GM10266 (cell line): ENCODE measurements at regions not wholly inside any gene's neighbourhood (a gene's known extent, or its start where the extent isn't known, plus 50 kb on each side); places are given as distances from the start of the nearest gene placed in this dataset.
A peak's percentile ranks its signal among the peaks of the same experiment; 100 is the strongest.

ENCODE experiments used
- DNase-seq: peaks from one replicate; pipeline ENCODE4 v3.0.0; 2012; ENCODE audit errors: extremely low spot score
- CTCF ChIP-seq: IDR thresholded peaks from 2 replicates; pipeline ENCODE4 v1.5.1; 2012; ENCODE audit warnings: mild to moderate bottlenecking, low read depth; ENCODE audit not compliant: control insufficient read depth, insufficient read depth; ENCODE audit errors: missing control alignments

- TF ChIP-seq CTCF, result no peak
Measured at GRCh38 chr13:50198508-50198907, 183.3 kb downstream of the KCNRG start.

DNA sequence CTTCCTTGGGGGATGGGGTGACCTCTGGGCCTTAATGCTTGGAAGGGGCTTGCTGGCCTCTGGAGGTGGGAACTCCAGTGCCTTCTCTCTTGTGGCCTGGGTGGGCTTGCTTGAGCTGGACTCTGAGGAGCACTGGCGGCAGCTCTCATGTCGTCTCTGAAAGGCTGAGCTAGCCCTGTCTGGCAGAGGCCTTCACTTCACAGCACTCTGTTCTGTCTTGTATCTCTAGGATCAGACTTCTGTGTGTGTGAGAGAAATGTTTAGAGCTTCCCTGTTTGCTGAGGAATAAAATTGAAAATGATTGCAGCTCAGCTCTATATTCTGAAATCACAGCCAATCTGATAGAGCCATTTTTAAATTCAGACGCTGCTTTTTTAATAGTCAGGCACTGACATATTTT is 185.3 kb downstream of the KCNRG start:
- no peak for DNase-seq
- TF ChIP-seq CTCF, result no peak

More at GRCh38 chr13:50198508-50198907, 183.3 kb downstream of the KCNRG start:
- DNase-seq, result no peak

GRCh38 chr13:50200988-50201387 is 185.7 kb downstream of the KCNRG start:
- DNase-seq, result no peak
- no peak for TF ChIP-seq CTCF

- no peak for DNase-seq
- TF ChIP-seq CTCF, result no peak
Measured at GRCh38 chr13:50202485-50202884, 187.2 kb downstream of the KCNRG start.

DNA sequence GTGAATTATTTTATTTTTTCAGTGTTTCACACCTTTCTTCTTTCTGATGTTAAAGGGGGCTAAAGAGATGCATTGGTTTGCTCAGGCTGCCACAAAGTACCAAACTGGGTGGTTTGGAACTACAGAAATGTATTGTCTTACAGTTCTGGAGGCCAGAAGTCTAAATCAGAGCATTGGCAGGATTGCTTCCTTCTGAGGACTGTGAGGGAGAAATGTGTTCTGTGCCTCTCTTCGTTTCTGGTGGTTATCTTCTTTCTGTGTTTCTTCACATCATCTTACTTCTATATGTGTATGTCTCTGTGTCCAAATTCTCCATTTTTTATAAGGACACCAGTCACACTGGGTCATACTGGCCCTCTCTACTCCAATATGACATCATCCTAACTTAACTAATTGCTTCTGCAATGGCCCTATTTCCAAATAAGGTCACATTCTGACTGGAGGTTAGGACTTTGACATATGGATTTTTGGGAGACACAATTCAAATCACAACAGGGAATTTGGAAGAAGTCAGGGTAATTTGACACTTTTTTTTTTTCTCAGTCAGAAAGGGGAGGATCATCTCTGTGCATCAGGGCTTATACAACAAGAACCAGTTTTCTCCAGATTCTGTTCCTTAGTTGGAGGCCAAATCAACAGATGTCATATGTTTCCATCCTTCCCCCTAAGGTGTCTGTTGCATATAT is 188.2 kb downstream of the KCNRG start:
- TF ChIP-seq CTCF, result no peak
- no peak for DNase-seq

- no peak for DNase-seq
- no peak for TF ChIP-seq CTCF
Measured at GRCh38 chr13:50205581-50205980, 190.3 kb downstream of the KCNRG start.

DNA sequence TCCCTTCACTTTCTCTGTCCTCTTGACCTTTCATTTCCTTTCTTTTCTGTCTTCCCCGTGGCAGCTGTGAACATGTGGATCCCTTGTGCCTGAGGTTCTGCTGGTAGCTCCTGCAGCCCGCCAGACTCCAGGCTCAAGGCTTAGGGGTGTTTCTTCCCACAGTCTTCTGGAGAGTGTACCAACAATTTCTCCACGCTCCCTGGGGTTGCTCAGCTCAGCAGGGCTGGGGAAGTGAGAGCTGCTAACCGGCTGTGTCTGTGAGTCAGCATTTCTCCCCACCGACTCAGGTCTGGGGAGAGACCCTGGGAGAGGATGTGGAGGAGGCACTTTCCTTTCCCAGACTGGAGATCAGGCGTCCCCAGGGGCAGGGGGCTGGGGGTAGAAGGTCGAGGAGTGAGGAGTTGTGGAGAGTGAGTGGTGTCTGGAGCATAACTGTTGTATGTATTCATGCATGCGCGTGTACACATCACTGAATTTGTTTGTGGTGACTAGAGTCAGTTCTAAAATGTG is 193.6 kb downstream of the KCNRG start:
- no peak for TF ChIP-seq CTCF
- DNase-seq, result peak; percentile 21
